Breast epithelium (tissue), 3 donors: ENCODE measurements at regions not wholly inside any gene's neighbourhood (a gene's known extent, or its start where the extent isn't known, plus 50 kb on each side); places are given as distances from the start of the nearest gene placed in this dataset.

Experiments used
- POLR2A ChIP-seq: fragments of 450-650 bp; IDR thresholded peaks from one replicate; pipeline ENCODE4 v1.6.1; 2016; ENCODE audit warnings: antibody characterized with exemption, mild to moderate bottlenecking, moderate library complexity
- POLR2AphosphoS5 ChIP-seq, 3 donors: sonication (generic); formaldehyde crosslinking; IDR thresholded peaks; one replicate each; pipeline ENCODE4 v1.6.1; 2017; ENCODE audit warnings: antibody characterized with exemption in 3 of 3
- TF ChIP-seq, protein P1 (sequence below), 3 donors: fragments of 450-650 bp; IDR thresholded peaks; one replicate each; pipeline ENCODE4 v1.5.1; 2016 to 2017; ENCODE audit warnings: antibody characterized with exemption in 3 of 3, mild to moderate bottlenecking in 3 of 3, moderate library complexity in 3 of 3

DNA sequence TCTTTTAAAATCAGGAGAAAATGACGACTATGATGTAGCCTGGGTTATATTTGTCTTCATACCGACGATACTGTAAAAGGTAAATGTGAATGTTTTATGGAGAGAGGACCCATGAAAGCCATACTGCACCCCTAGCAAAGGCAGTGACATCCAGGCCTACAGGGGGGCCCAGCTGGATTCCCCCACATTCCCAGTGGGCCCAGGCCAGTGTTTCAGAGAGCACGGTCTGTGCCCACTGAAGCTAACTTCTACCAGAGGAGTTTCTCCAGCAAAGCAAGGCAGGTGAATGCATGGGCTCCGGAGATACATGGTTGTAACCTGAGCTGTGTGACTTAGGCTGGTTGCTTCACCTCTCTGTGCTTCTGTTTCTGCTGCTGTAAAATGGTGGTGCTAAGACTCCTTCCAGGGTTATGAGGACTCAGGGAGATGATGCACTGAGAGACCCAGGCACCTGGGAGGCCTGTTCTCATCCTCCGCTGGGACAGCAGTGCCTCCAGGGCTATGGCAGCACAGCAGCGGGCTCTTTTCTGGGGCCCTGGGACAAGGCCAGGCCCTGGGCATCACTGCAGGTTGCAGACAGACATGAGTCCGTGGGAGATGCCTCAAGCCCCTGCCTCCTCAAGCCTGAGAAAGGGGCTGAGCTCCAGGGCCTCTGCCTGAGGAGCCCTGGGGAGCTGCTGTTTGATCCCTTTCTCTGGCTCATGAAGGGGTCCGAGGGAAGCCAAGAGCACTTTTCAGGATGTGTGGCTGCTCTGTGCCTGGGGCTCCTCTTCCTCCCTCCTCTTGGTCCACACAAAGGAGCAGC lies 73.7 kb downstream of the SERPINA3 start:
- TF ChIP-seq, protein P1, sequence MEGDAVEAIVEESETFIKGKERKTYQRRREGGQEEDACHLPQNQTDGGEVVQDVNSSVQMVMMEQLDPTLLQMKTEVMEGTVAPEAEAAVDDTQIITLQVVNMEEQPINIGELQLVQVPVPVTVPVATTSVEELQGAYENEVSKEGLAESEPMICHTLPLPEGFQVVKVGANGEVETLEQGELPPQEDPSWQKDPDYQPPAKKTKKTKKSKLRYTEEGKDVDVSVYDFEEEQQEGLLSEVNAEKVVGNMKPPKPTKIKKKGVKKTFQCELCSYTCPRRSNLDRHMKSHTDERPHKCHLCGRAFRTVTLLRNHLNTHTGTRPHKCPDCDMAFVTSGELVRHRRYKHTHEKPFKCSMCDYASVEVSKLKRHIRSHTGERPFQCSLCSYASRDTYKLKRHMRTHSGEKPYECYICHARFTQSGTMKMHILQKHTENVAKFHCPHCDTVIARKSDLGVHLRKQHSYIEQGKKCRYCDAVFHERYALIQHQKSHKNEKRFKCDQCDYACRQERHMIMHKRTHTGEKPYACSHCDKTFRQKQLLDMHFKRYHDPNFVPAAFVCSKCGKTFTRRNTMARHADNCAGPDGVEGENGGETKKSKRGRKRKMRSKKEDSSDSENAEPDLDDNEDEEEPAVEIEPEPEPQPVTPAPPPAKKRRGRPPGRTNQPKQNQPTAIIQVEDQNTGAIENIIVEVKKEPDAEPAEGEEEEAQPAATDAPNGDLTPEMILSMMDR (IDR thresholded peaks at IDR 0.05): no peak
- no peak for TF ChIP-seq POLR2A
- TF ChIP-seq POLR2AphosphoS5 (IDR thresholded peaks at IDR 0.05): no peak
